Spleen (tissue), 7 donors: ENCODE measurements at regions not wholly inside any gene's neighbourhood (a gene's known extent, or its start where the extent isn't known, plus 50 kb on each side); places are given as distances from the start of the nearest gene placed in this dataset.

Experiments used
- CTCF ChIP-seq, 11 experiments: fragments of 200-600 bp in 7 of 11; fragments of 450-650 bp in 4 of 11; sonication (generic) in 4 of 11; IDR thresholded peaks in 8 of 11; conservative IDR thresholded peaks in 3 of 11; 1 replicate in 7 of 11; 2 replicates in 4 of 11; pipeline versions ENCODE4 v1.4.0 to v1.8.0; 2016 to 2021; ENCODE audit warnings: antibody characterized with exemption in 11 of 11, inconsistent platforms in 4 of 11, mild to moderate bottlenecking in 1 of 11
- POLR2A ChIP-seq, 3 donors: fragments of 450-650 bp; IDR thresholded peaks; one replicate each; pipeline ENCODE4 v1.5.1; 2017; ENCODE audit warnings: antibody characterized with exemption in 3 of 3, mild to moderate bottlenecking in 1 of 3
- POLR2AphosphoS5 ChIP-seq, 3 donors: sonication (generic); formaldehyde crosslinking; IDR thresholded peaks; one replicate each; pipeline ENCODE4 v1.5.1; 2017; ENCODE audit warnings: antibody characterized with exemption in 3 of 3
- donor health status: DM: no; HTN: no; CAD: no; lungs with moderate emphysema.
- donor health status: DM: no; HTN: no; CAD: no.
- donor health status: DM: no; HTN: no; CAD: no.

- TF ChIP-seq CTCF (IDR thresholded peaks at IDR 0.05 in 8 of 11, conservative IDR thresholded peaks at IDR 0.05 in 3 of 11) = no peak
- TF ChIP-seq POLR2AphosphoS5 (IDR thresholded peaks at IDR 0.05) = no peak
- TF ChIP-seq POLR2A (IDR thresholded peaks at IDR 0.05) = no peak
Observed at GRCh38 chr3:40720863-40721262, 196.1 kb downstream of the ZNF621 start.
